Activated CD8-positive, alpha-beta T cell treated with anti-CD3 and anti-CD28 coated beads, Interleukin-2, amount 10 ng/mL, durations not matched to agents 7 days and 5 days (primary cell): ENCODE measurements at regions not wholly inside any gene's neighbourhood (a gene's known extent, or its start where the extent isn't known, plus 50 kb on each side); places are given as distances from the start of the nearest gene placed in this dataset.
A peak's percentile ranks its signal among the peaks of the same experiment; 100 is the strongest.
"Not testable (repeated sequence)": the region's sequence is repeated elsewhere in the genome, so short reads cannot be mapped to it uniquely, and the experiment has no call there.

Experiments
- ATAC-seq: fragments of 150-1000 bp; cut with Tn5 transposase; one replicate; pipeline ENCODE4 v1.10.0; 2021; ENCODE audit warnings: moderate library complexity
- CTCF ChIA-PET: fragments of 350-600 bp; sonication (Branson Sonifier 250); formaldehyde crosslinking; loops from one replicate; lab custom pipeline; 2021; ENCODE audit warnings: antibody characterized with exemption; lab: Charles Lee
- POLR2A ChIA-PET: fragments of 350-600 bp; sonication (Branson Sonifier 250); formaldehyde crosslinking; loops from one replicate; lab custom pipeline; 2021; ENCODE audit warnings: antibody characterized with exemption; lab: Charles Lee
- DNase-seq: peaks from one replicate; pipeline ENCODE4 v3.0.0-alpha.2; 2020
- H3K27ac Mint-ChIP-seq: one replicate; pipeline ENCODE4 v1.8.0; 2021; ENCODE audit warnings: mild to moderate bottlenecking, mixed read lengths
- H3K27me3 Mint-ChIP-seq: one replicate; pipeline ENCODE4 v1.8.0; 2021; ENCODE audit warnings: low read depth, mixed read lengths
- H3K36me3 Mint-ChIP-seq: one replicate; pipeline ENCODE4 v1.8.0; 2021; ENCODE audit warnings: low read depth, mixed read lengths
- H3K4me1 Mint-ChIP-seq: one replicate; pipeline ENCODE4 v1.8.0; 2021; ENCODE audit warnings: low read depth, mixed read lengths
- H3K4me3 Mint-ChIP-seq: one replicate; pipeline ENCODE4 v1.8.0; 2021; ENCODE audit warnings: mild to moderate bottlenecking, mixed read lengths
- H3K9me3 Mint-ChIP-seq: one replicate; pipeline ENCODE4 v1.8.0; 2022; ENCODE audit warnings: mixed read lengths; ENCODE audit not compliant: insufficient read depth

- H3K36me3 Mint-ChIP-seq, DNase-seq, H3K27me3 Mint-ChIP-seq, H3K9me3 Mint-ChIP-seq, CTCF ChIA-PET, H3K27ac Mint-ChIP-seq, ATAC-seq, H3K4me3 Mint-ChIP-seq, POLR2A ChIA-PET: not testable (repeated sequence)
- peaks cover 23% of the 10 kb centered on the region for H3K4me1 Mint-ChIP-seq
These were observed 102.9 kb upstream of the PIAS1 start for GRCh38 chr15:67951187-67951586.

DNA sequence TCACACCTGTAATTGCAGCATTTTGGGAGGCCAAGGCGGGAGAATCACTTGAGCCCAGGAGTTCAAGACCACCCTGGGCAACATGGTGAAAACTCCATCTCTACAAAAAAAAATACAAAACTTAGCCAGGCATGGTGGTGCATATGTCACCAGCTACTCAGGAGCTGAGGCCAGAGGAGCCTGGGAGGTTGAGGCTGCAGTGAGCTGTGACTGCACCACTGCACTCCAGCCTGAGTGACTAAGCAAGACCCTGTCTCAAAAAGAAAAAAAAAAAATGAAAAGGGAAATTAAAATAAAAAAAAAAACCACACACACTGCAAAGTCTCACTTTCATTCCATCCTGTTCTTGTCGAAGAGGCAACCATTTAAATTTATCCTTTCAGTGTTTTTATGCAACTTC is 100.8 kb upstream of the PIAS1 start:
- DNase-seq (no peak), ATAC-seq (no peak)
- Mint-ChIP-seq H3K9me3 (peaks cover 2% of the 10 kb centered on the region), H3K27ac (no peak overlapping the region), H3K4me1 (peaks cover 15% of the 10 kb centered on the region), H3K27me3 (peaks cover 2% of the 10 kb centered on the region), H3K4me3 (no peak overlapping the region), H3K36me3 (peaks cover 2% of the 10 kb centered on the region)
- CTCF ChIA-PET, result no interaction called here
- POLR2A ChIA-PET, result no interaction called here

DNA sequence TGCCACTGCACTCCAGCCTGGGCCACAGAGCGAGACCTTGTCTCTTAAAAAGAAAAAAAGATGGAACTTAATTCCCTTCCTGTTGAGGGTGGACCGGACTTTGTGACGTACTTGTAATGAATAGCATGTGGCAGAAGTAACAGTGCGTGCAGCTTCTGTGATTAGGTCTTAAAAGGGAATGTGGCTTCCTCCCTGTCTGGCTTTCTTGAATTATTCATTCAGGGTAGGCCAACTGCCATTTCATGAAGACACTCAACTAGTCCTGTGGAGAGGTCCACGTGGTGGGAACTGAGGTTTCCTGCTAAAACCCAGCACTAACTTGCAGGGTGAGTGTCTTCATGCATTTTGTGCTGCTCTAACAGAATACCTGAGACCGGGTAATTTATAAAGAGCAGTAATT is 98.9 kb upstream of the PIAS1 start:
- ATAC-seq (no peak), DNase-seq (peak; percentile 41)
- no peaks in the 10 kb centered on the region for H3K9me3 Mint-ChIP-seq
- no peak overlapping the region for H3K4me3 Mint-ChIP-seq
- no peak overlapping the region for H3K27ac Mint-ChIP-seq
- no peaks in the 10 kb centered on the region for H3K36me3 Mint-ChIP-seq
- H3K27me3 Mint-ChIP-seq, result peaks cover 12% of the 10 kb centered on the region
- peaks cover 15% of the 10 kb centered on the region for H3K4me1 Mint-ChIP-seq
- POLR2A ChIA-PET, result no interaction called here
- CTCF ChIA-PET, result interaction anchor here (1.1 kb wide), 1 partner anchor 92 kb away, joined by 3 read pairs; no protein-coding TSS in a partner anchor

GRCh38 chr15:67957435-67958132 is 96.5 kb upstream of the PIAS1 start:
- no peak for DNase-seq
- CTCF ChIA-PET, result no interaction called here

GRCh38 chr15:67967871-67968431 is 86.2 kb upstream of the PIAS1 start:
- Mint-ChIP-seq H3K9me3 (no peaks in the 10 kb centered on the region), H3K27ac (no peak overlapping the region), H3K4me3 (peak overlapping the region; percentile 51), H3K4me1 (peaks cover 11% of the 10 kb centered on the region), H3K27me3 (peaks cover 36% of the 10 kb centered on the region), H3K36me3 (no peaks in the 10 kb centered on the region)
- ChIA-PET POLR2A (no interaction called here), CTCF (no interaction called here)
- DNase-seq, result no peak
- ATAC-seq, result peak; percentile 47

More at GRCh38 chr15:67957435-67958132, 96.5 kb upstream of the PIAS1 start:
- Mint-ChIP-seq H3K4me1 (peaks cover 22% of the 10 kb centered on the region), H3K27me3 (peaks cover 17% of the 10 kb centered on the region), H3K9me3 (no peaks in the 10 kb centered on the region), H3K4me3 (no peak overlapping the region), H3K27ac (no peak overlapping the region), H3K36me3 (no peaks in the 10 kb centered on the region)
- POLR2A ChIA-PET, result no interaction called here
- no peak for ATAC-seq

DNA sequence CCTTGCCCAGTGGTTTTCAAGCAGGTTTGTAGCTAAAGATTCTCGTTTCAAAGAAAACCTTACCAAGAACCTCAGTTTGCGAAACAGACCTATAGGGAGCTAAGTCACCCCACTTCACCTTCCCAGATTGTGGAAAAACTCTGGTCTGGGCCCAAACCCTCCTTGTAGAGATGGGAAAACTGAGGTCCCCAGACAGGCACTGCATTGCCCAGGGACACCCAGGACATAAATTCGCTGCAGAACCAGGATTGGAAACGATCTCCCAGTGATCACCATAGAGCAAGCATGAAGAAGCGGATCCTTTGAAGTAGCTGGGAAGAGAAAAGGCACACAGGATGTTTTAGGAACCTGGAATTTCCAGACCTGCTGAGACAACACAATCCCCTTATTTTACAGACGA is 85.6 kb upstream of the PIAS1 start:
- ChIA-PET CTCF (no interaction called here), POLR2A (no interaction called here)
- no peak overlapping the region for H3K27ac Mint-ChIP-seq
- DNase-seq, result no peak
- ATAC-seq, result no peak
- peaks cover 36% of the 10 kb centered on the region for H3K27me3 Mint-ChIP-seq
- H3K4me1 Mint-ChIP-seq, result peaks cover 11% of the 10 kb centered on the region
- H3K4me3 Mint-ChIP-seq, result no peak overlapping the region
- no peaks in the 10 kb centered on the region for H3K36me3 Mint-ChIP-seq
- no peaks in the 10 kb centered on the region for H3K9me3 Mint-ChIP-seq

DNA sequence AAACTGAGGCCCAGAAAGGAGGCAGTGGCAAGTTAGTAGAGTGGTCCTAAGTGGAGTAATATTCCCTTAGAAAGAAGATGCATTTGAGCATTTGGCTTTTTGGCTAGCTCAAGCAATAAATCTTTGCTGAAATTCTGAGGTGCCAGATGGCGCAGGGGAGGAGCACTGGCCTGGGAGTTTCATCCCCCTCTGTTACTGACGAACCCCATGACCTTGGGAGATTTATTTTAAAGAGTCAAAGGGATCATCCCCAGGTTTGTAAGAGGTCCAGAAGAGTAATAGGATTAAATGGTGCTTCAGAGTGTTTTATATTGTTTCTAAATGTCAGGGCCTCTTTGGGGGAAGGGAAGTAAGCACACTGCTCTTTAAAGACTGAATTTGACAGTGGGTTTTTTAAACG is 85.1 kb upstream of the PIAS1 start:
- DNase-seq, result no peak
- Mint-ChIP-seq H3K27me3 (peaks cover 36% of the 10 kb centered on the region), H3K9me3 (no peaks in the 10 kb centered on the region), H3K4me1 (peaks cover 11% of the 10 kb centered on the region), H3K27ac (no peak overlapping the region), H3K36me3 (no peaks in the 10 kb centered on the region), H3K4me3 (no peak overlapping the region)
- POLR2A ChIA-PET, result no interaction called here
- no peak for ATAC-seq
- CTCF ChIA-PET, result no interaction called here

DNA sequence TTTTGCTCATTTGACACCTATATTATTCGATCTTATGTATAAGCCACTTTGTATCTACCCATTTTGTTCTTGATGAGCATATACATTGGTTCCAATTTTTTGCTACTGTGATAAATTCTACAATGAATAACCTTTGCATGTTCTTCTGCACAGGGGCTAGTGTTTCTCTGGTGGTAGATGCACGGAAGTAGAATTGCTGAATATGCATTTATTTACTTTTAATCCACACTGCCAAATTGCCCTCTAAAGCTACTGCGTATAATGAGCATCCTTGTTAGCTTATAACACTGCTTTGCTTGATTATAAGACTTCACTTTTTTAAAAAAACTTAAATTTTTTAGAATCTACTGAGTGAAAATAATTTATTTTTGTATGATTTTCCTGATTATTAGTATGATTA is 84.2 kb upstream of the PIAS1 start:
- ATAC-seq (no peak), DNase-seq (no peak)
- H3K4me3 Mint-ChIP-seq, result no peak overlapping the region
- H3K27me3 Mint-ChIP-seq, result peaks cover 36% of the 10 kb centered on the region
- H3K36me3 Mint-ChIP-seq, result no peaks in the 10 kb centered on the region
- CTCF ChIA-PET, result no interaction called here
- no peaks in the 10 kb centered on the region for H3K9me3 Mint-ChIP-seq
- peaks cover 11% of the 10 kb centered on the region for H3K4me1 Mint-ChIP-seq
- POLR2A ChIA-PET, result no interaction called here
- no peak overlapping the region for H3K27ac Mint-ChIP-seq

DNA sequence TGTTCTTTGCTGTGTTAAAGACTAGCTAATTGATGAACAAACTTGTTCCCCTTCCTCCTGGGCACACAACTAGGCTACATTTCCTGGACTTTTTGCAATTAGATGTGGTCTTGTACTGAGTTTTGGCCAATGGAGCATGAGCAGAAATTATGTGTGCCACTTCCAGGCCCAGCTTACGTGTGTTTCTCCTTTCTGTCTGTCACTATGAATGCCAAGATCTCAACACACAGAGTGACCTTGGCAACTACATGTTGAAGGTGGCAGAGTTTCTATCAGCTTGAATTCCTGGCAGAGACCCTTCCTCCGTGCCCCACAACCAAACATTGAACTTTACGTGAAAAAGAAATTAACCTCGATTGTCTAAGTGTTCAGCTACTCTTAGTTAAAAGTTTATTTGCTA is 81.7 kb upstream of the PIAS1 start:
- ATAC-seq (no peak), DNase-seq (no peak)
- CTCF ChIA-PET, result no interaction called here
- peaks cover 11% of the 10 kb centered on the region for H3K4me1 Mint-ChIP-seq
- H3K9me3 Mint-ChIP-seq, result no peaks in the 10 kb centered on the region
- no peak overlapping the region for H3K4me3 Mint-ChIP-seq
- H3K27ac Mint-ChIP-seq, result no peak overlapping the region
- POLR2A ChIA-PET, result no interaction called here
- no peaks in the 10 kb centered on the region for H3K36me3 Mint-ChIP-seq
- peaks cover 30% of the 10 kb centered on the region for H3K27me3 Mint-ChIP-seq

DNA sequence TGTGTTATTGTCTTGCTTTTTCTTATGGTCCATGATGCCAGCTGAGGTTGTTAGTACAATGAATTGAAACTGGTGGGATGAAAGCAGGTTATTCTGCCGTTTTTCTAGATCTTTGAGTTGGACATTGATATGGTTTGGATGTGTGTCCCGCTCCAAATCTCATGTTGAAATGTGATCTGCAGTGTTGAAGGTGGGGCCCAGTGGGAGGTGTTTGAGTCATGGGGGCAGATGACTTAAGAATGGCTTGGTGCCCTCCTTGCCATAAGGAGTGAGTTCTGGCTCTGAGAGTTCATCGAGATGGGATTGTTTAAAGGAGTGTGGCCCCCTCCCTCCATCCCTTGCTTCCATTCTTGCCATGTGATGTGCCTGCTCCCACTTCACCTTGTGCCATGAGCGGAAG is 80.3 kb upstream of the PIAS1 start:
- CTCF ChIA-PET, result no interaction called here
- DNase-seq (no peak), ATAC-seq (no peak)
- Mint-ChIP-seq H3K36me3 (no peaks in the 10 kb centered on the region), H3K27ac (no peak overlapping the region), H3K4me1 (peaks cover 1% of the 10 kb centered on the region), H3K4me3 (no peak overlapping the region), H3K9me3 (no peaks in the 10 kb centered on the region), H3K27me3 (peaks cover 17% of the 10 kb centered on the region)
- POLR2A ChIA-PET, result no interaction called here

GRCh38 chr15:67976506-67977073 is 77.5 kb upstream of the PIAS1 start:
- H3K4me3 Mint-ChIP-seq, result no peak overlapping the region
- H3K4me1 Mint-ChIP-seq, result no peaks in the 10 kb centered on the region
- DNase-seq (no peak), ATAC-seq (no peak)
- H3K27me3 Mint-ChIP-seq, result peaks cover 5% of the 10 kb centered on the region
- H3K9me3 Mint-ChIP-seq, result no peaks in the 10 kb centered on the region
- ChIA-PET CTCF (no interaction called here), POLR2A (no interaction called here)
- no peak overlapping the region for H3K27ac Mint-ChIP-seq
- no peaks in the 10 kb centered on the region for H3K36me3 Mint-ChIP-seq

- Mint-ChIP-seq H3K27ac (no peak overlapping the region), H3K27me3 (peaks cover 2% of the 10 kb centered on the region), H3K4me3 (no peak overlapping the region), H3K9me3 (no peaks in the 10 kb centered on the region), H3K36me3 (no peaks in the 10 kb centered on the region), H3K4me1 (no peaks in the 10 kb centered on the region)
- no peak for DNase-seq
- no peak for ATAC-seq
- ChIA-PET CTCF (no interaction called here), POLR2A (no interaction called here)
These were observed 76.6 kb upstream of the PIAS1 start for GRCh38 chr15:67977414-67978089.
